ENCODE measurements at regions not wholly inside any gene's neighbourhood (a gene's known extent, or its start where the extent isn't known, plus 50 kb on each side); places are given as distances from the start of the nearest gene placed in this dataset.

DNA sequence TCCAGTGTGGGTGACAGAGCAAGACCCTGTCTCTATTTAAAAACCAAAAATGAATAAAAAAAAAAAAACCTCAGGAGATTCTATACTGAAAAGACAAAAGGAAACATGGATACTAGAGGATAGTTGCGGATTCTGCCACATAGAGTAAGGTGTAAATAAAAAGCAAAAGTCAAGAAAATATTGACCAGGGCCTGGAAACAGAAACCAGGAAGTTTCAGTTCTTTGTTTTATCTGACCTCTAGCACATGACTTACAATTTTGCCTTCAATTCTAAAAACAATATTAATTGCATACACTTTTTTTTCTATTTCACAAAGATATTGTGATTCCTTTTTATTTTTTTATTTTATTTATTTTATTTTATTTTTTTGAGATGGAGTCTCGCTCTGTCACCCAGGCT, 96.2 kb upstream of the NMUR2 start:
- TF ChIP-seq, protein P1, sequence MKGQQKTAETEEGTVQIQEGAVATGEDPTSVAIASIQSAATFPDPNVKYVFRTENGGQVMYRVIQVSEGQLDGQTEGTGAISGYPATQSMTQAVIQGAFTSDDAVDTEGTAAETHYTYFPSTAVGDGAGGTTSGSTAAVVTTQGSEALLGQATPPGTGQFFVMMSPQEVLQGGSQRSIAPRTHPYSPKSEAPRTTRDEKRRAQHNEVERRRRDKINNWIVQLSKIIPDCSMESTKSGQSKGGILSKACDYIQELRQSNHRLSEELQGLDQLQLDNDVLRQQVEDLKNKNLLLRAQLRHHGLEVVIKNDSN (IDR thresholded peaks at IDR 0.05), result no peak
- TF ChIP-seq, protein P2, sequence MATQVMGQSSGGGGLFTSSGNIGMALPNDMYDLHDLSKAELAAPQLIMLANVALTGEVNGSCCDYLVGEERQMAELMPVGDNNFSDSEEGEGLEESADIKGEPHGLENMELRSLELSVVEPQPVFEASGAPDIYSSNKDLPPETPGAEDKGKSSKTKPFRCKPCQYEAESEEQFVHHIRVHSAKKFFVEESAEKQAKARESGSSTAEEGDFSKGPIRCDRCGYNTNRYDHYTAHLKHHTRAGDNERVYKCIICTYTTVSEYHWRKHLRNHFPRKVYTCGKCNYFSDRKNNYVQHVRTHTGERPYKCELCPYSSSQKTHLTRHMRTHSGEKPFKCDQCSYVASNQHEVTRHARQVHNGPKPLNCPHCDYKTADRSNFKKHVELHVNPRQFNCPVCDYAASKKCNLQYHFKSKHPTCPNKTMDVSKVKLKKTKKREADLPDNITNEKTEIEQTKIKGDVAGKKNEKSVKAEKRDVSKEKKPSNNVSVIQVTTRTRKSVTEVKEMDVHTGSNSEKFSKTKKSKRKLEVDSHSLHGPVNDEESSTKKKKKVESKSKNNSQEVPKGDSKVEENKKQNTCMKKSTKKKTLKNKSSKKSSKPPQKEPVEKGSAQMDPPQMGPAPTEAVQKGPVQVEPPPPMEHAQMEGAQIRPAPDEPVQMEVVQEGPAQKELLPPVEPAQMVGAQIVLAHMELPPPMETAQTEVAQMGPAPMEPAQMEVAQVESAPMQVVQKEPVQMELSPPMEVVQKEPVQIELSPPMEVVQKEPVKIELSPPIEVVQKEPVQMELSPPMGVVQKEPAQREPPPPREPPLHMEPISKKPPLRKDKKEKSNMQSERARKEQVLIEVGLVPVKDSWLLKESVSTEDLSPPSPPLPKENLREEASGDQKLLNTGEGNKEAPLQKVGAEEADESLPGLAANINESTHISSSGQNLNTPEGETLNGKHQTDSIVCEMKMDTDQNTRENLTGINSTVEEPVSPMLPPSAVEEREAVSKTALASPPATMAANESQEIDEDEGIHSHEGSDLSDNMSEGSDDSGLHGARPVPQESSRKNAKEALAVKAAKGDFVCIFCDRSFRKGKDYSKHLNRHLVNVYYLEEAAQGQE (IDR thresholded peaks at IDR 0.05; ENCODE audit: low read depth), result no peak

Data from Ishikawa (cell line).